ENCODE measurements at regions not wholly inside any gene's neighbourhood (a gene's known extent, or its start where the extent isn't known, plus 50 kb on each side); places are given as distances from the start of the nearest gene placed in this dataset.

GRCh38 chr1:217018648-217019047 is 295.4 kb upstream of the ESRRG start (continued):
- TF ChIP-seq CREM (IDR thresholded peaks at IDR 0.05; ENCODE audit: low read depth) = no peak
- TF ChIP-seq BRCA1 (IDR thresholded peaks at IDR 0.05; ENCODE audit: low read depth, low read length) = no peak
- no peak for TF ChIP-seq SMC3 (IDR thresholded peaks at IDR 0.05; ENCODE audit: borderline replicate concordance, low read length)
- no peak for TF ChIP-seq REST (IDR thresholded peaks at IDR 0.05; ENCODE audit: low read depth, low read length)
- TF ChIP-seq IKZF1 (conservative IDR thresholded peaks at IDR 0.05) = no peak
- TF ChIP-seq BCLAF1 (IDR thresholded peaks at IDR 0.05) = no peak
- TF ChIP-seq NR2C2 (IDR thresholded peaks at IDR 0.05; ENCODE audit: borderline replicate concordance, control insufficient read depth, insufficient read length, low read depth) = no peak

GRCh38 chr1:217017165-217017564 is 293.9 kb upstream of the ESRRG start:
- RAD21 ChIA-PET (ENCODE audit: unreplicated experiment) = no interaction called here
- SMC1A ChIA-PET (ENCODE audit: uncharacterized antibody, unreplicated experiment) = interaction anchor here (1.3 kb wide), 1 partner anchor 13 kb away, joined by 3 read pairs; no protein-coding TSS in a partner anchor
- no TSS peak for BruUV-seq (replicated peaks)
- TF ChIP-seq SMAD5 (IDR thresholded peaks at IDR 0.05; ENCODE audit: low read depth) (no peak), SMAD1 (IDR thresholded peaks at IDR 0.05; ENCODE audit: low read depth, partially characterized antibody) (no peak), HDGF (IDR thresholded peaks at IDR 0.05) (no peak), YY1 (IDR thresholded peaks at IDR 0.05; ENCODE audit: low read depth, low read length) (no peak), RELB (IDR thresholded peaks at IDR 0.05; ENCODE audit: low read depth) (no peak), SPI1 (IDR thresholded peaks at IDR 0.05; ENCODE audit: borderline replicate concordance, insufficient read depth, low read depth, low read length) (no peak), MEF2A (IDR thresholded peaks at IDR 0.05; ENCODE audit: insufficient read depth, low read depth, low read length) (no peak), JUND (IDR thresholded peaks at IDR 0.05; ENCODE audit: low read depth, low read length) (no peak), EED (IDR thresholded peaks at IDR 0.05; ENCODE audit: low read depth) (no peak), STAT1 (conservative IDR thresholded peaks at IDR 0.05) (no peak), ZNF24 (IDR thresholded peaks at IDR 0.05) (no peak), SIX5 (IDR thresholded peaks at IDR 0.05; ENCODE audit: low read depth, low read length, severe bottlenecking) (no peak)

More at GRCh38 chr1:217017165-217017564, 293.9 kb upstream of the ESRRG start:
- Histone ChIP-seq H3K4me1 (ENCODE audit: control insufficient read depth, insufficient read depth, low read length) (no peaks in the 10 kb centered on the region), H3K27me3 (replicated peaks in 1 of 2; ENCODE audit: control insufficient read depth in 2 of 2, insufficient read depth in 2 of 2, low read length in 1 of 2) (peaks cover 0 to 3% of the 10 kb centered on the region in 2 experiments; a peak in 2 of 4 replicates), H4K20me1 (ENCODE audit: control insufficient read depth, insufficient read depth) (no peaks in the 10 kb centered on the region), H3K9me3 (replicated peaks; ENCODE audit: control insufficient read depth, insufficient read depth, low read length) (no peaks in the 10 kb centered on the region), H3K4me2 (ENCODE audit: control insufficient read depth, insufficient read depth) (no peak overlapping the region), H3K4me3 (no peak overlapping the region), H2AFZ (ENCODE audit: control insufficient read depth, low read depth, low read length) (no peak overlapping the region), H3K36me3 (ENCODE audit: control insufficient read depth in 2 of 2, insufficient read depth in 2 of 2, low read length in 1 of 2) (no peaks in the 10 kb centered on the region), H3K9ac (ENCODE audit: control insufficient read depth, insufficient read depth, low read length) (no peak overlapping the region), H3K79me2 (ENCODE audit: control insufficient read depth, insufficient read depth, low read length) (no peaks in the 10 kb centered on the region), H3K27ac (ENCODE audit: control insufficient read depth, insufficient read depth) (no peak overlapping the region)
- intact Hi-C loops (cut with micrococcal nuclease; ENCODE audit: unreplicated experiment) (no loop called here), in situ Hi-C loops (cut with MboI) (no loop called here)
- CTCF ChIA-PET = no interaction called here
- FAIRE-seq = no peak
- POLR2A ChIA-PET = no interaction called here
- DNase-seq (ENCODE audit: low read depth, low spot score) = no peak
- no peak for ATAC-seq

Data from GM12878 (cell line).